GM12891 (cell line): ENCODE measurements at regions not wholly inside any gene's neighbourhood (a gene's known extent, or its start where the extent isn't known, plus 50 kb on each side); places are given as distances from the start of the nearest gene placed in this dataset.

ENCODE experiments used
- PAX5 ChIP-seq: IDR thresholded peaks from 2 replicates; pipeline ENCODE4 v1.6.1; 2011; ENCODE audit warnings: low read length, moderate library complexity, mild to moderate bottlenecking; ENCODE audit not compliant: insufficient read depth, severe bottlenecking
- POLR2A ChIP-seq: IDR thresholded peaks from 2 replicates; pipeline ENCODE4 v1.6.1; 2011; ENCODE audit warnings: low read depth, low read length, control low read depth
- POLR2AphosphoS5 ChIP-seq: IDR thresholded peaks from 2 replicates; pipeline ENCODE4 v1.6.1; 2011; ENCODE audit warnings: low read depth, low read length, control low read depth
- POU2F2 ChIP-seq: IDR thresholded peaks from 2 replicates; pipeline ENCODE4 v1.6.1; 2011; ENCODE audit warnings: low read depth, mild to moderate bottlenecking, control low read depth, low read length, moderate library complexity
- SPI1 ChIP-seq: IDR thresholded peaks from 2 replicates; pipeline ENCODE4 v1.6.1; 2011; ENCODE audit warnings: low read depth, low read length, control low read depth
- TAF1 ChIP-seq: IDR thresholded peaks from 2 replicates; pipeline ENCODE4 v1.6.1; 2011; ENCODE audit warnings: low read depth, low read length, control low read depth

- TF ChIP-seq POLR2A: no peak
- TF ChIP-seq POLR2AphosphoS5: no peak
- no peak for TF ChIP-seq PAX5
- TF ChIP-seq TAF1: no peak
- TF ChIP-seq SPI1: no peak
- TF ChIP-seq POU2F2: no peak
These were observed 89.5 kb downstream of the TNFRSF13B start for GRCh38 chr17:16882243-16882925.
